G401.6 (cell line): ENCODE measurements at regions not wholly inside any gene's neighbourhood (a gene's known extent, or its start where the extent isn't known, plus 50 kb on each side); places are given as distances from the start of the nearest gene placed in this dataset.
"Not testable (repeated sequence)": the region's sequence is repeated elsewhere in the genome, so short reads cannot be mapped to it uniquely, and the experiment has no call there.

Experiments
- FAIRE-seq: peaks from 2 replicates; lab custom pipeline; 2012; peaks lifted over from hg19 to GRCh38; lab: Jason Lieb, UNC

GRCh38 chr3:154901278-154901677 is 178.8 kb upstream of the MME start:
- FAIRE-seq, result no peak

GRCh38 chr3:154900816-154901215 is 179.3 kb upstream of the MME start:
- no peak for FAIRE-seq

- peak; percentile 51 for FAIRE-seq
These were observed 181.2 kb upstream of the MME start for GRCh38 chr3:154898916-154899315.

GRCh38 chr3:154898443-154898842 is 181.7 kb upstream of the MME start:
- FAIRE-seq, result no peak

GRCh38 chr3:154893813-154894212 is 186.3 kb upstream of the MME start:
- FAIRE-seq, result no peak

GRCh38 chr3:154889227-154889634 is 190.9 kb upstream of the MME start:
- FAIRE-seq, result no peak

- FAIRE-seq, result no peak
These were observed 192.2 kb upstream of the MME start for GRCh38 chr3:154887869-154888268.

- no peak for FAIRE-seq
These were observed 193.7 kb upstream of the MME start for GRCh38 chr3:154886437-154886836.

GRCh38 chr3:154885418-154885817 is 194.7 kb upstream of the MME start:
- FAIRE-seq, result no peak

- FAIRE-seq, result no peak
These were observed 195.2 kb upstream of the MME start for GRCh38 chr3:154884952-154885351.

GRCh38 chr3:154875142-154875541 is 205.0 kb upstream of the MME start:
- FAIRE-seq, result no peak

GRCh38 chr3:154872696-154873095 is 207.4 kb upstream of the MME start:
- no peak for FAIRE-seq

GRCh38 chr3:154872074-154872473 is 208.0 kb upstream of the MME start:
- FAIRE-seq, result no peak

GRCh38 chr3:154864947-154865346 is 215.2 kb upstream of the MME start:
- no peak for FAIRE-seq

- FAIRE-seq, result no peak
These were observed 217.9 kb upstream of the MME start for GRCh38 chr3:154862265-154862664.

- not testable (repeated sequence) for FAIRE-seq
These were observed 227.1 kb upstream of the MME start for GRCh38 chr3:154852998-154853397.

- FAIRE-seq, result no peak
These were observed 227.6 kb upstream of the MME start for GRCh38 chr3:154852515-154852914.

- no peak for FAIRE-seq
These were observed 228.5 kb upstream of the MME start for GRCh38 chr3:154851644-154852043.

- no peak for FAIRE-seq
These were observed 229.2 kb upstream of the MME start for GRCh38 chr3:154850921-154851320.

- FAIRE-seq, result no peak
These were observed 230.7 kb upstream of the MME start for GRCh38 chr3:154849408-154849807.

GRCh38 chr3:154844863-154845262 is 235.3 kb upstream of the MME start:
- FAIRE-seq, result no peak

- FAIRE-seq, result no peak
These were observed 236.5 kb upstream of the MME start for GRCh38 chr3:154843647-154844046.

- no peak for FAIRE-seq
These were observed 237.6 kb upstream of the MME start for GRCh38 chr3:154842536-154842935.

- no peak for FAIRE-seq
These were observed 244.5 kb upstream of the MME start for GRCh38 chr3:154835639-154836038.

- FAIRE-seq, result not testable (repeated sequence)
These were observed 245.3 kb upstream of the MME start for GRCh38 chr3:154834831-154835230.
